NCI-H69 (cell line): ENCODE measurements at regions not wholly inside any gene's neighbourhood (a gene's known extent, or its start where the extent isn't known, plus 50 kb on each side); places are given as distances from the start of the nearest gene placed in this dataset.
"Not testable (repeated sequence)": the region's sequence is repeated elsewhere in the genome, so short reads cannot be mapped to it uniquely, and the experiment has no call there.

Experiments
- DNase-seq: peaks from one replicate; lab custom pipeline; 2025; lab: John Stamatoyannopoulos, UW

- no peak for DNase-seq
Observed at GRCh38 chr1:185468626-185469025, 151.6 kb upstream of the IVNS1ABP start.

GRCh38 chr1:185467122-185467521 lies 150.1 kb upstream of the IVNS1ABP start:
- no peak for DNase-seq

- no peak for DNase-seq
Observed at GRCh38 chr1:185464777-185465176, 147.7 kb upstream of the IVNS1ABP start.

GRCh38 chr1:185463433-185463832 lies 146.4 kb upstream of the IVNS1ABP start:
- peak; percentile 40 for DNase-seq

GRCh38 chr1:185463011-185463410 lies 146.0 kb upstream of the IVNS1ABP start:
- DNase-seq = no peak

GRCh38 chr1:185460723-185461122 lies 143.7 kb upstream of the IVNS1ABP start:
- DNase-seq = not testable (repeated sequence)

GRCh38 chr1:185459141-185459540 lies 142.1 kb upstream of the IVNS1ABP start:
- no peak for DNase-seq

- no peak for DNase-seq
Observed at GRCh38 chr1:185458670-185459069, 141.6 kb upstream of the IVNS1ABP start.

GRCh38 chr1:185453496-185454192 lies 136.6 kb upstream of the IVNS1ABP start:
- no peak for DNase-seq

GRCh38 chr1:185450917-185451316 lies 133.9 kb upstream of the IVNS1ABP start:
- no peak for DNase-seq

GRCh38 chr1:185450060-185450788 lies 133.2 kb upstream of the IVNS1ABP start:
- DNase-seq = no peak

GRCh38 chr1:185449378-185450059 lies 132.5 kb upstream of the IVNS1ABP start:
- no peak for DNase-seq

- DNase-seq = no peak
Observed at GRCh38 chr1:185448591-185449186, 131.6 kb upstream of the IVNS1ABP start.

GRCh38 chr1:185446131-185446530 lies 129.1 kb upstream of the IVNS1ABP start:
- DNase-seq = no peak

GRCh38 chr1:185445594-185445993 lies 128.6 kb upstream of the IVNS1ABP start:
- no peak for DNase-seq

GRCh38 chr1:185444676-185445075 lies 127.6 kb upstream of the IVNS1ABP start:
- peak; percentile 19 for DNase-seq

- no peak for DNase-seq
Observed at GRCh38 chr1:185442050-185442449, 125.0 kb upstream of the IVNS1ABP start.

- DNase-seq = no peak
Observed at GRCh38 chr1:185441605-185442004, 124.6 kb upstream of the IVNS1ABP start.

- DNase-seq = no peak
Observed at GRCh38 chr1:185440877-185441276, 123.8 kb upstream of the IVNS1ABP start.

GRCh38 chr1:185439727-185440415 lies 122.8 kb upstream of the IVNS1ABP start:
- no peak for DNase-seq

GRCh38 chr1:185438936-185439335 lies 121.9 kb upstream of the IVNS1ABP start:
- peak; percentile 32 for DNase-seq
